Ovary (tissue), 7 donors: ENCODE measurements at regions not wholly inside any gene's neighbourhood (a gene's known extent, or its start where the extent isn't known, plus 50 kb on each side); places are given as distances from the start of the nearest gene placed in this dataset.

Experiments
- DNase-seq, 5 donors: peaks; one replicate each; pipeline ENCODE4 v3.0.0-alpha.2; 2019 to 2020
- H3K27ac ChIP-seq, 2 donors: fragments of 200-600 bp; one replicate each; pipeline versions ENCODE4 v1.5.1 to v1.8.0; 2019 to 2022
- H3K27me3 ChIP-seq: fragments of 200-600 bp; one replicate; pipeline ENCODE4 v1.8.0; 2022
- H3K36me3 ChIP-seq: fragments of 200-600 bp; sonication (generic); one replicate; pipeline ENCODE4 v1.5.1; 2019
- H3K4me1 ChIP-seq: one replicate; pipeline ENCODE4 v1.8.1; 2013; ENCODE audit warnings: mild to moderate bottlenecking, moderate library complexity; ENCODE audit not compliant: insufficient read depth
- H3K4me3 ChIP-seq: fragments of 200-600 bp; sonication (generic); one replicate; pipeline ENCODE4 v1.5.1; 2017
- H3K9me3 ChIP-seq, 2 donors: fragments of 200-600 bp in 1 of 2; sonication (generic) in 1 of 2; one replicate each; pipeline versions ENCODE4 v1.5.1 to v1.8.1; 2013 to 2019; ENCODE audit warnings: mild to moderate bottlenecking in 1 of 2, moderate library complexity in 1 of 2
- CTCF ChIP-seq, 3 donors: fragments of 450-650 bp in 2 of 3; fragments of 200-600 bp in 1 of 3; IDR thresholded peaks; one replicate each; pipeline versions ENCODE4 v1.5.1 to v1.8.0; 2016 to 2022; ENCODE audit warnings: antibody characterized with exemption in 3 of 3, mild to moderate bottlenecking in 1 of 3
- EP300 ChIP-seq: sonication (generic); formaldehyde crosslinking; IDR thresholded peaks from one replicate; pipeline ENCODE4 v1.6.1; 2017; ENCODE audit warnings: antibody characterized with exemption
- POLR2A ChIP-seq: fragments of 450-650 bp; IDR thresholded peaks from one replicate; pipeline ENCODE4 v1.6.1; 2017; ENCODE audit warnings: antibody characterized with exemption, mild to moderate bottlenecking, moderate library complexity
- WGBS, 3 donors: extraction: QIAGEN DNeasy Blood & Tissue Kit in 1 of 3; methylation state at CpG; one replicate each; pipeline versions ENCODE4 v1.1.5 to v1.1.7; 2013 to 2017; 5-methylcytosine and 5-hydroxymethylcytosine counted together
- intact Hi-C, 4 donors: fragments of 100-400 bp; cut with DNase I; formaldehyde crosslinking; loops; one replicate each; pipeline versions ENCODE4 v1.11.0 to v1.15.1; 2022 to 2023
- donor health status: DM: no; HTN: no; CAD: no; lungs with moderate emphysema.
- donor health status: DM: no; HTN: no; CAD: no.
- donor health status: Bipolar disorder and iron deficiency.
- donor health status: DM: no; HTN: no; CAD: no.
- donor health status: DM: yes; HTN: yes; CAD: no.

DNA sequence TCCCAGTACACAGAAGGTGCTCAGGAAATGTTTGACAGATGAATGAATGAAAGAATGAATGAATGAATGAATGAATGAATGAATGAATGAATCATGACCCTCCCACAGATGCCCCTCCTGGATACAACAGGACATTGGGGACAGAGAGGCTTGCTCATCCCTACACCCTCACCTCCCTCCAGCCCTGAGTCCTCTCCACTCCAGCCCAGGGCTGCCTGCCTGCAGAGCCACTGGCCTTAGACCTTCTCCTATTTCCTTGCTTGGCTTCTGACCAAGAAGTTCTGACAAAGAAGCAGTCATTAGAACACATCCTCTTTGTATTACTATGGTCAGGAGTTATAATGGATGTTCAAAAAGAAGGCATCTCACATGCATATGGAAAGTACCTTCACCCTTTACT, 240.7 kb upstream of the DAPK1 start:
- TF ChIP-seq EP300 (no peak), POLR2A (no peak), CTCF (IDR thresholded peaks at IDR 0.05) (no peak)
- Histone ChIP-seq H3K4me1 (peaks cover 2% of the 10 kb centered on the region), H3K4me3 (no peak overlapping the region), H3K9me3 (no peaks in the 10 kb centered on the region), H3K36me3 (no peaks in the 10 kb centered on the region), H3K27ac (no peak overlapping the region), H3K27me3 (no peaks in the 10 kb centered on the region)
- intact Hi-C loops = no loop called here
- DNase-seq = no peak

DNA sequence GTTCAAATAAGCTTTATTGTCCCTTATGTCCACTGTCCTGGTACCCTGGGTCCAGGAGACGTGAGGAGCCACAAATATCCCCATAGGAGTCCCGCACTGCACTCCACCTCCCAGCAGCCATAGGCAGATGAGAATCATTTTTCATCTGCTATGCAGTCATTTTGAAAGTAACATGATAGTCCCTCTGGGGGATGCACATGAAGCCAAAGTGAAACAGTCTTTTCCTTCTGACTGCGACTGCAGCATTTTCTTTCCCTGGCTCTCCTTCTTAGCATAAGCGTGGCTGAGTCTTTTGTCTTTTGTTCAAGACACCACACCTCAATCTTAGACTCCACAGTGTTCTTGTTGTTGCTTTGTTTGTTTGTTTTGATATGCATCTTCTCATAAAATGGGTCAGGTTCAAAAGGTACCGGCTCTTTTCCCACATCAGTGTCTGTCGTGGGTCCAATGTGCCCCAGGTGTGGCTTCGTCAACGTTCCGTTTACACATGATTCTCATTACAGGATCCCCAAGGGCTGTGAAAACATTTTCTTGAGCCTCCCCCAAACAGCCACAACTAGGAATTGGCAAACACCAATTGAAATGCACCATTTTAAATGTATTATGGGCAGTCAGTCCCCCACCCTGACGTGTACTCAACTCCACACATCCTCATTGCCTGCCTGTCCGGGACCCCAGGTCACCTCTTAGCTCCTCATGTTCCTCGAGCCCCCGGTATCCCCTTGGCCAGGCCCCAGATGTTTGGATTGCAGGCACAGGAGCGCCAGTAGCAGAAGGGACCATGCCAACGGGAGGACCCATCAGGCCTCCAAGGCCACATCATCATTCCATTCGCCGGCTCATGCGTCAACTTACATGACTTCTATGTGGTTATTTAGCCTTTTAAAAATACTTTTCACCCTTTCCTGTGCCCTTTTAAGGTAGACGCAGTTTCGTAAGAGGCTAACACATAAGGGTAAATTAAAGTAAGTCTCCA, 237.8 kb upstream of the DAPK1 start:
- no peak overlapping the region for H3K27ac ChIP-seq

DNA sequence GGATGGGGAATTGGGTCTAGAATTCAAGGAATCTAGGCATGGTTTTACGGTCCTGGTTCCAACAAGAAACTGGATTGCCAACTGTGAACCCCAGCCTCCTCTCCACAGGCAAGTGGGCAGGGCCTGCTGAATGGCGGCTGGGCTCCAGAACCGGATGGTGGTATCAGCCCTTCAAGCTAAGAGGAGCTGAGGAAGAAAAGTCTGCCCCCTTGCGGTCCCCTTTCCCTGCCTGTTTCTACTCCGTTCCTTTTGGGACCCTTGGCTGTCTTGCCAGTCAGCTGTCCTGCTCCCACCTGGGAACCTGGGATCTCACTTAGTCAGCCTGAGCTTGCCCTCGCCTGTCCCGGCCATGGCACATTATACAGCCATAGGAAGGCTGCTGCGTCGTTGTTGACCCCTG, 234.4 kb upstream of the DAPK1 start:
- no peak for TF ChIP-seq CTCF (IDR thresholded peaks at IDR 0.05)
- no peak for TF ChIP-seq EP300
- no peak for TF ChIP-seq POLR2A
- H3K36me3 ChIP-seq = no peaks in the 10 kb centered on the region
- DNase-seq = no peak
- H3K9me3 ChIP-seq = no peaks in the 10 kb centered on the region
- H3K4me1 ChIP-seq = no peaks in the 10 kb centered on the region
- H3K4me3 ChIP-seq = no peak overlapping the region
- 75 to 83% (median 76%) methylated on average over 9 of the region's 9 CpGs for WGBS, 3 donors
- no peak overlapping the region for H3K27ac ChIP-seq
- no peaks in the 10 kb centered on the region for H3K27me3 ChIP-seq
- intact Hi-C loops = no loop called here

More for the DNA sequence above, 237.8 kb upstream of the DAPK1 start:
- Histone ChIP-seq H3K4me1 (peaks cover 2% of the 10 kb centered on the region), H3K36me3 (no peaks in the 10 kb centered on the region), H3K27me3 (no peaks in the 10 kb centered on the region), H3K4me3 (no peak overlapping the region), H3K9me3 (no peaks in the 10 kb centered on the region)
- WGBS, 3 donors = 79 to 87% (median 80%) methylated on average over 20 of the region's 20 CpGs
- intact Hi-C loops = no loop called here
- TF ChIP-seq POLR2A = no peak
- no peak for TF ChIP-seq CTCF (IDR thresholded peaks at IDR 0.05)
- TF ChIP-seq EP300 = no peak
- DNase-seq = no peak

DNA sequence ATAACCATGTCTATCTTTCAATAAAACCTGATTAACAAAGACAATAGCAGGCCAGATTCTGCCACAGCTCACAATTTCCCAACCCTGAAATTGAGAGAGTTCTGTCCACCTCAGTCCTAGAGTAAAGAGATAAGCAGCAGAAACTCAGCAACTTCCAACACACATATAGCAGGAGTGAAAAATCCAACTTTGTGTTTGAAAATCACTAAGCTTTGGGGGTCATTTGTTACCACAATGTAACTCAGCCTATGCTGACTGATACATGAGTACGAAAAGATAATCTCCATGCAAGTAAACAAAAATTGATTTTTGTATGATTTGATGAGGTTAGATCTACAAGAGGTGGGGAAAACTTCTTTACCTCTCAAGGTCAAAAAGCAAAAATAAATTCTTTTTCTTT, 231.0 kb upstream of the DAPK1 start:
- Histone ChIP-seq H3K27ac (no peak overlapping the region), H3K36me3 (no peaks in the 10 kb centered on the region), H3K27me3 (no peaks in the 10 kb centered on the region), H3K4me1 (no peaks in the 10 kb centered on the region), H3K9me3 (no peaks in the 10 kb centered on the region), H3K4me3 (no peak overlapping the region)
- DNase-seq = no peak
- TF ChIP-seq POLR2A (no peak), EP300 (no peak)
- WGBS, 3 donors = 95 to 100% (median 100%) methylated on average over 1 of the region's 1 CpG
- intact Hi-C loops = no loop called here
